DND-41 (cell line): ENCODE measurements at regions not wholly inside any gene's neighbourhood (a gene's known extent, or its start where the extent isn't known, plus 50 kb on each side); places are given as distances from the start of the nearest gene placed in this dataset.

Source experiments
- ATAC-seq: fragments of 200-7000 bp; cut with Tn5 transposase; 3 replicates; pipeline ENCODE4 v1.9.1; 2021; ENCODE audit warnings: low read depth; ENCODE audit not compliant: insufficient read depth
- DNase-seq: peaks from one replicate; pipeline ENCODE4 v3.0.0-alpha.2; 2020
- H2AFZ ChIP-seq: 2 replicates; pipeline ENCODE4 v1.6.0; 2012; ENCODE audit warnings: low read depth, low read length
- H3K27ac ChIP-seq: 2 replicates; pipeline ENCODE4 v1.5.1; 2012; ENCODE audit warnings: low read length, inconsistent platforms
- H3K27me3 ChIP-seq: fragments of 200-600 bp; sonication (generic); 2 replicates; pipeline ENCODE4 v1.6.0; 2012; ENCODE audit warnings: low read length, mild to moderate bottlenecking, inconsistent platforms; ENCODE audit not compliant: insufficient read depth, poor library complexity
- H3K36me3 ChIP-seq: 2 replicates; pipeline ENCODE4 v1.5.1; 2012; ENCODE audit warnings: low read length, inconsistent platforms; ENCODE audit not compliant: insufficient read depth
- H3K4me1 ChIP-seq: 2 replicates; pipeline ENCODE4 v1.5.1; 2012; ENCODE audit warnings: mild to moderate bottlenecking, low read length; ENCODE audit not compliant: insufficient read depth
- H3K4me2 ChIP-seq: 2 replicates; pipeline ENCODE4 v1.6.0; 2012; ENCODE audit warnings: mild to moderate bottlenecking, moderate library complexity, low read length, inconsistent platforms; ENCODE audit not compliant: insufficient read depth
- H3K4me3 ChIP-seq, 2 experiments: fragments of 200-600 bp in 1 of 2; shearing (Covaris generic) in 1 of 2; 2 replicates each; pipeline ENCODE4 v1.5.1; 2012 to 2016; ENCODE audit warnings: inconsistent platforms in 2 of 2, low read length in 2 of 2, mild to moderate bottlenecking in 2 of 2, low read depth in 1 of 2, moderate library complexity in 1 of 2
- H3K79me2 ChIP-seq: 2 replicates; pipeline ENCODE4 v1.6.0; 2012; ENCODE audit warnings: low read length, inconsistent platforms; ENCODE audit not compliant: insufficient read depth
- H3K9ac ChIP-seq: 2 replicates; pipeline ENCODE4 v1.6.0; 2012; ENCODE audit warnings: low read depth, mild to moderate bottlenecking, inconsistent platforms, low read length, moderate library complexity
- H3K9me3 ChIP-seq: 2 replicates; pipeline ENCODE4 v1.5.1; 2012; ENCODE audit warnings: low read length, moderate library complexity, mild to moderate bottlenecking, inconsistent platforms; ENCODE audit not compliant: insufficient read depth, severe bottlenecking
- H4K20me1 ChIP-seq: 2 replicates; pipeline ENCODE4 v1.6.0; 2012; ENCODE audit warnings: low read length; ENCODE audit not compliant: insufficient read depth
- CTCF ChIP-seq: IDR thresholded peaks from 2 replicates; pipeline ENCODE4 v1.5.1; 2012; ENCODE audit warnings: borderline replicate concordance, low read length, moderate library complexity, mild to moderate bottlenecking; ENCODE audit not compliant: poor library complexity, severe bottlenecking; ENCODE audit errors: extremely low read depth
- EZH2 ChIP-seq: IDR thresholded peaks from 3 replicates; pipeline ENCODE4 v1.6.1; 2012; ENCODE audit warnings: borderline replicate concordance, low read depth, mild to moderate bottlenecking, moderate library complexity, low read length, inconsistent platforms; ENCODE audit not compliant: severe bottlenecking

GRCh38 chr4:35700663-35701062 lies 543.7 kb downstream of the ARAP2 start:
- H3K9ac ChIP-seq = no peak overlapping the region
- no peaks in the 10 kb centered on the region for H3K27me3 ChIP-seq
- TF ChIP-seq CTCF = no peak
- TF ChIP-seq EZH2 = no peak
- no peak overlapping the region for H3K27ac ChIP-seq
- DNase-seq = no peak
- H3K79me2 ChIP-seq = no peaks in the 10 kb centered on the region
- no peak for ATAC-seq
- H3K4me3 ChIP-seq = no peak overlapping the region
- H3K9me3 ChIP-seq = no peaks in the 10 kb centered on the region
- H3K36me3 ChIP-seq = no peaks in the 10 kb centered on the region
- H2AFZ ChIP-seq = no peak overlapping the region
- H3K4me1 ChIP-seq = no peaks in the 10 kb centered on the region
- no peaks in the 10 kb centered on the region for H4K20me1 ChIP-seq
- no peak overlapping the region for H3K4me2 ChIP-seq

- peaks cover 10% of the 10 kb centered on the region for H3K9me3 ChIP-seq
- no peak overlapping the region for H3K9ac ChIP-seq
- DNase-seq (no peak), ATAC-seq (no peak)
- H3K4me1 ChIP-seq = no peaks in the 10 kb centered on the region
- H3K27me3 ChIP-seq = no peaks in the 10 kb centered on the region
- no peak overlapping the region for H3K27ac ChIP-seq
- H4K20me1 ChIP-seq = no peaks in the 10 kb centered on the region
- H2AFZ ChIP-seq = no peak overlapping the region
- H3K4me3 ChIP-seq = no peak overlapping the region
- TF ChIP-seq CTCF (no peak), EZH2 (no peak)
- no peaks in the 10 kb centered on the region for H3K79me2 ChIP-seq
- H3K4me2 ChIP-seq = no peak overlapping the region
- H3K36me3 ChIP-seq = no peaks in the 10 kb centered on the region
Observed at GRCh38 chr4:35709080-35709479, 535.2 kb downstream of the ARAP2 start.

- ATAC-seq (no peak), DNase-seq (no peak)
- TF ChIP-seq EZH2 (no peak), CTCF (no peak)
- Histone ChIP-seq H3K27me3 (no peaks in the 10 kb centered on the region), H3K79me2 (no peaks in the 10 kb centered on the region), H3K9ac (no peak overlapping the region), H3K4me3 (no peak overlapping the region), H3K9me3 (peaks cover 10% of the 10 kb centered on the region), H4K20me1 (no peaks in the 10 kb centered on the region), H2AFZ (no peak overlapping the region), H3K27ac (no peak overlapping the region), H3K4me2 (no peak overlapping the region), H3K4me1 (no peaks in the 10 kb centered on the region), H3K36me3 (no peaks in the 10 kb centered on the region)
Observed at GRCh38 chr4:35710343-35710742, 534.0 kb downstream of the ARAP2 start.

- H4K20me1 ChIP-seq = no peaks in the 10 kb centered on the region
- no peak overlapping the region for H3K9ac ChIP-seq
- no peak for DNase-seq
- H3K27ac ChIP-seq = no peak overlapping the region
- H3K36me3 ChIP-seq = no peaks in the 10 kb centered on the region
- ATAC-seq = no peak
- H3K79me2 ChIP-seq = no peaks in the 10 kb centered on the region
- no peak for TF ChIP-seq CTCF
- no peak for TF ChIP-seq EZH2
- no peaks in the 10 kb centered on the region for H3K4me1 ChIP-seq
- peaks cover 10% of the 10 kb centered on the region for H3K9me3 ChIP-seq
- H3K4me2 ChIP-seq = no peak overlapping the region
- H2AFZ ChIP-seq = no peak overlapping the region
- H3K4me3 ChIP-seq = no peak overlapping the region
- H3K27me3 ChIP-seq = no peaks in the 10 kb centered on the region
Observed at GRCh38 chr4:35711127-35711526, 533.2 kb downstream of the ARAP2 start.
